CD4-positive, alpha-beta T cell treated with Interleukin-2 at 100 ng/mL for 4 hours (primary cell): ENCODE measurements at regions not wholly inside any gene's neighbourhood (a gene's known extent, or its start where the extent isn't known, plus 50 kb on each side); places are given as distances from the start of the nearest gene placed in this dataset.

ENCODE experiments used
- DNase-seq: peaks from one replicate; pipeline ENCODE4 v3.0.0-alpha.2; 2020; ENCODE audit warnings: low spot score

GRCh38 chr5:40037713-40038112 lies 612.9 kb upstream of the DAB2 start:
- no peak for DNase-seq

DNA sequence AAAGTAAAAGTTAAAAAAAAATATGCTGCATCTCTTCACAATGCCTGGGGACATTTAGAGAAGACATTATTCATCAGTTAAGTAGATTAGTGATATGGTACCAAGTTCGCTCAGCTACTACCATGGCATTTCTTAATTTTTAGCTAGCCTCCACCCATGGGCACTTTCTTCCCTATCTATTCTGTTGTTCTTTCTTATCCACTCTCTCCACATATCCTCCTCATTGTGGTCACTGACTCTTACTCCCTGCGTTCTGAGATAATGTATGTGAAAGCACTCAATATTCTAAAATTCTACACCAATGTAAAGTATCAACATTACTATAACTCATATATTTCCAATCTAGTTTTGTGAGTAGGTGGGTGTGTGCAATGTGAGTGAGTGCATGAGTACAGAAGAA lies 609.7 kb upstream of the DAB2 start:
- DNase-seq: no peak

- DNase-seq: peak; percentile 25
Observed at GRCh38 chr5:40033411-40033810, 608.6 kb upstream of the DAB2 start.

- no peak for DNase-seq
Observed at GRCh38 chr5:40033009-40033408, 608.2 kb upstream of the DAB2 start.

GRCh38 chr5:40030661-40031060 lies 605.9 kb upstream of the DAB2 start:
- DNase-seq: no peak

DNA sequence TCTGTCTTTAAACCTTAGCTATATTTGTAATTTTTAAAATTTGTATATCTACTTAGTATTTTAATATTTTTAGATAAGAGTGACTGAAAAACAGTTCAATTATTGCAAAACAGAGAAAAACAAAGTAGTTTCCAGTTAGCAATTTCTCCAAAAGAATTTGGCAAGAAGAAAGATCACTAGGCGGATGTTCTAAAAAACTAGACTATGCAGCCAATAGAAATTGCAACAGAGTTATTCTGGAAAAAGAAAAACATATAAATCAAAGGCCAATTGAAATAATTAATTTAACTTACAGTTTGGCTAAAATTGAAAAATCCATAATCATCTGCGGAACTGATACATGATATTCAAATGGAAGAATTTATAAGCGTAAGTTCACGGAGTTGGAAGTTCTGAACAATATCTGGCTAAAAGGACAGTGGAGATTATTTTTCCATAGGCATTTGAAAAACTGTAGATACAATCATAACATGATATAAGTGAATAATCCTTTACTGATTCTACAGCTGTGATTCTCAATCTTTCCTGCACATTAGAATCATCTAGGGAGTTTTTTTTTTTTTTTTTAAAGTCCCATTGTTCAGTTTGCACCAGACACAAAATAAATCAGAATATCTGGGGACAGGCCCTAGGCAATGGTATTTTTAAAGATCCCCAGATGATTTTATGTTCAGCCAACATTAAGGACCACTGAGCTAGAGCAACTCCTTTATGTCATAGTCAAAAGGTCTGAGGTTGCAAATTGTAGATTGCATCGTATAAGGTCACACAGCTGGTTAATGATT lies 605.1 kb upstream of the DAB2 start:
- no peak for DNase-seq

DNA sequence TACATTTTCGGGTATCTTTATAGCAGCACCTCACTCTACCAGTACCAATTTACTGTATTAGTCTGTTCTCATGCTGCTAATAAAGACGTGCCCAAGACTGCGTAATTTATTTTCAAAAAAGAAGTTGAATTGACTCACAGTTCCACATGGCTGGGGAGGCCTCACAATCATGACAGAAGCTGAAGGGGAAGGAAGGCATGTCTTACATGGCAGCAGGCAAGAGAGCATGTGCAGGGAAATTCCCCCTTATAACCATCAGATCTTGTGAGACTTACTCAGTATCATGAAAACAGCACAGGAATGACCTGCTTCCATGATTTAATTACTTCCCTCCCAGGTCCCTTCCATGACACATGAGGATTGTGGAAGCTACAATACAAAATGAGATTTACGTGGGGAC lies 602.6 kb upstream of the DAB2 start:
- DNase-seq: no peak

GRCh38 chr5:40025586-40025985 lies 600.8 kb upstream of the DAB2 start:
- DNase-seq: no peak

GRCh38 chr5:40022057-40022456 lies 597.3 kb upstream of the DAB2 start:
- DNase-seq: no peak

DNA sequence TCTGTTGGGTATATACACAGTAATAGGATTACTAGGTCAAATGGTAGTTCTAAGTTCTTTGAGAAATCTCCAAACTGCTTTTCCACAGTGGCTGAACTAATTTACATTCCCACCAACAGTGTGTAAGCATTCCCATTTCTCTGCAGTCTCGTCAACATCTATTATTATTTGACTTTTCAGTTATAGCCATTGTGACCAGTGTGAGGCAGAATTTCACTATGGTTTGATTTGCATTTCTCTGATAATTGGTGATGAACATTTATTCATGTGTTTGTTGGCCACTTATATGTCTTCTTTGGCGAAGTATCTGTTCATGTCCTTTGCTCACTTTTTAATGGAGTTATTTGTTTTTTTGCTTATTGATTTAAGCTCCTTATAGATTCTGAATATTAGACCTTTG lies 596.2 kb upstream of the DAB2 start:
- peak; percentile 23 for DNase-seq

DNA sequence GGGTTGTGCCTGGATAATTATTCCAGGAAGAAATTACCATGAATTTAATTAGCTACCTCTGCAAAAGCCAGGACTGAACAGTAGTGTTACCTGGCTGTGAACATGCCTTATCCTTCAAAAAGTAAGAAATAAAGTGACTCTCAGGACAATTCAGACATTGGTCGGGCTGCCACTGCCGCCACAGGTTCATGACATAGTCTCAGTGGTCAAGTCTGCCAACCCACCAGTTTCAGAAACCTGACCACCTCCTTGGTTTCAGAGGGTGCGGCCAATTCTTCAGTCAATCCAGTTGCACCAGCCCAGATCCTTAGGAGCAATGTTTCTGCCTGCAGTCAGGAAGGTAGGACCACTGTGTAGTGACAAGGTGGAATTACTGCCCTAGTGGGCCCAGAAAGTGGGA lies 593.1 kb upstream of the DAB2 start:
- DNase-seq: no peak

DNA sequence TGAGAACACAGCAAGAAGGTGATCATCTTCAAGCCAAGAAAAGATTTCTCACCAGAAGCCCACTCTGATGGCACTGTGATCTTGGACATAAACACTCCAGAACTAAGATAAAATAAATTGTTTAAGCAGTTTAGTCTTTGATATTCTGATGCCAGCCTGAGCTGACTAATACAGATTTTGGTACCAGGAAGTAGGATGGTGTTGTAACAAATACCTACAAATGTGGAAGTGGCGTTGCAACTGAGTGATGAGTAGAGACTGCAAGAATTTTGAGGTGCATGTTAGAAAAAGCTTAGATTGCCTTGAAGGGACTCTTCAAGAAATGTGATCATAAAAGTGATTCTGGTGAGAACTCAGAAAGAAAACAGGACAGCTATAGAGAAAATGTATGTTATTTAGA lies 592.4 kb upstream of the DAB2 start:
- no peak for DNase-seq

DNA sequence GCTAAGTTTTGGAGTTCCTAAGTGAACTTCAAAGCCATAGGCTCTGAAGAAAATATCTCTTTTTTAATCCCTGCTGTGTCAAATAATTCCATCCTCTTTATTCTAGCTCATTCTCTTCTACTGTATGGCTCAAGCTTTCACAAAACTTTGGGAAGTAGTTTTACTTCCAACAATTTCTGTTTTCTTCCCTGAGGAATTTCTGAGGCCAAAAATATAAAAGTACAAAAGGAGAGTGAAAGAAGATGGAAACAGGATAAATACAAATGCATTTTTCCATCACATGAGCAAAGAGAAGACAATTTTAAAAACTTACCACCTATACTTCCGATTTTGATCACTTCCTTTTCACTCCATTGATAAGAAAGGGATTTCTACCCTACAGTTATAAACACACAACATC lies 585.7 kb upstream of the DAB2 start:
- DNase-seq: no peak

GRCh38 chr5:40006260-40006659 lies 581.5 kb upstream of the DAB2 start:
- DNase-seq: no peak

DNA sequence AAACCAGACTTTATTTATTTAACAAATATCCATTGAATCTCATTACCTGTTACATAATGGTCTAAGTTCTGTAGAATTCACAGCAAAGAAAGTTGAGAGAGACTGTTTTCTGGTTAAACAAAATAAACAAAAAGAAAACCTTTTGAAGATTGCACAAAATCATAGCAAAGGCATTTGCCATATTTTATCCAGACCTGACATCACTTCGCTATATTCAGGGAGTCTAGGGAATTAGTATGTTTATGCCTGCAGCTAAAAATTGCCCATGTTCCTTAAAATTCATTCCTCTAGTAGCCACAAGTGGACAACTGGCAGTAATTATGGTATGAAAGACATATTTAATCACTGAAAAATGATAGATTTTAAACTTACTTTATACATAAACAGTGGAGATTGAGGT lies 577.0 kb upstream of the DAB2 start:
- DNase-seq: no peak

GRCh38 chr5:39998518-39998917 lies 573.7 kb upstream of the DAB2 start:
- DNase-seq: no peak

- no peak for DNase-seq
Observed at GRCh38 chr5:39995990-39996389, 571.2 kb upstream of the DAB2 start.

DNA sequence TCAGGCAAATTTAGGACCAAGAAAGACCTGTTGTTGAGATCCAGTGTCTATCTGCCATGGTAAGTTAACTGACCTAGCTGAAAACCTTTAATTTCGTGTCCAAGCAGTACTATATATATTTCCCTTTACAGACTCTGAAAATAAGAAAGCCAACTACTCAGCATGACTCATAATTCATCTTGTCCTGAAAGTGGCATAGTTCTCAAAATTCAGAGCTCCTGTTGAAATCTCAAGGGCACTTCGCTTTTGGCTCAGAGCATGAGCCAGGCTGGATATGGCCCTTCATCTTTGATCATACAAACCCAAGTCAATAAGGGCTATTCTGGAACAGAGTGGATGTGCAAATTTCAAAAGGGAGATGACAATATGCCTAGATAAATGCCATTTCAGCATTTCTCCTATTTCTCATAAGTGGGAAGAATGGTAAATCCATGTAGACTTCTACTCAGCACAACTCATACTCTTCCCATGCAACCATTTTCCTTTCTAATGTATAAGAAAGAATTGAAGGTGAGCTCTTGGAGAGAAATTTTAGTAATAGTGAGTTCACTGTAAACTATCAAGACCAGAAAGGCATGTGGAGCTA lies 567.9 kb upstream of the DAB2 start:
- no peak for DNase-seq

DNA sequence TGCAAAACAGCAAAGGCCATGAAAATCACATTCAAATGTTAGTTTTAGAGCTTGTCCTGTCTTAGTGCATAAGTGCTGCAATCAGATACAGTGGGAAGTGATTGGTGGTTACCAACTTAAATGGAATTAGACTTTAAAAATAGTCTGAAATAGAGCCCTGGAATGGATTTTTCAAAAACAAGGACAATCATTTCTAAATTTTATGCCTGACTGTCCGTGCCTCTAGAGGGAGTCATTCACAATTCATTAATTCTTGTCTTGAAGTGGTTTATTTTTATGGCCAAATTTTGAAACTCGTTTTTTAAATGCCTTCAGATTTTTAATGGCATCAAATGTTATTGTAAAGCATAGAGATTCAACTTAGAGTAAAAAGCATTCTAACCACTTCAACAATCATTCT lies 561.8 kb upstream of the DAB2 start:
- DNase-seq: no peak

DNA sequence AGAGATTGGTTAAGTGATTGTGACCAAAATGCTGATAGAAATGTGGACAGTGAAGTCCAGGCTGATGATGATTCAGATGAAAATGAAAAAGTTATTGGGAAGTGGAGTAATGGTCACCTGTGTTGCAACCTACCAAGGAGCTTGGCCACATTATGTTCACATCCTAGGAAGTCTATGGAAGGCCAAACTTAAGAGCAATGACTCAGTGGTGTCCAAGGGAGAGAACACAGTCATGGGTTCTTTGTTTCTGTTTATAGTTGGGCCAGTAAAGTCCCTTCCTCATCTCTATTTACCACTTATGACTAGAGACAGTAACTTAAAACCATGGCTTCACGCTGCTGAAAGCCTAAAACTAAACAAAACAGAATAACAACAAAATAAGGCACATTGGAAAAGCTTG lies 555.3 kb upstream of the DAB2 start:
- no peak for DNase-seq

DNA sequence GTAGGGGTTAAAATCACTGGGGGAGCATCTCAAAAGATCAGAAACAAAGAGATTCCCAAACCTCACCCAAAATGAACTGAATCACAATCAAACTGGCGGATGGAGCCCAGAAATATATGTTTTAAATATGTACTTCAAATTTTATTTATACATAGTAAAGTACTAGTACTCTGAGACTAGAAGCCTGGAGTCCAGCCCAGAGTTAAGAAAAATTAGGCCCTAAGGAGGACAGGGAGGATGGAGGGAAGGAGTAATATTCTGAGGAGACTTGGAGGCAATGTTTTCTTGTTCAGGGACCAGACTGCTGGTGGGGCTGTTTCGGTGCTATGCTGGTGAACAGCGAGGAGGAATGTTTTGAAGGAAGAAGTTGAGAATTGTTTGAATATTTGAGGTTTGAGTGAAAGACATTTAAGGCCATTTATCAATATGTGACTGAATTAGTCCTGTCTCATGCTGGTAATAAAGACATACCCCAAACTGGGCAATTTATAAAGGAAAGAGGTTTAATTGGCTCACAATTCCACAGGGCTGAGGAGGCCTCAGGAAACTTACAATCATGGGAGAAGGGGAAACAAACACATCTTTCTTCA lies 552.4 kb upstream of the DAB2 start:
- DNase-seq: no peak

DNA sequence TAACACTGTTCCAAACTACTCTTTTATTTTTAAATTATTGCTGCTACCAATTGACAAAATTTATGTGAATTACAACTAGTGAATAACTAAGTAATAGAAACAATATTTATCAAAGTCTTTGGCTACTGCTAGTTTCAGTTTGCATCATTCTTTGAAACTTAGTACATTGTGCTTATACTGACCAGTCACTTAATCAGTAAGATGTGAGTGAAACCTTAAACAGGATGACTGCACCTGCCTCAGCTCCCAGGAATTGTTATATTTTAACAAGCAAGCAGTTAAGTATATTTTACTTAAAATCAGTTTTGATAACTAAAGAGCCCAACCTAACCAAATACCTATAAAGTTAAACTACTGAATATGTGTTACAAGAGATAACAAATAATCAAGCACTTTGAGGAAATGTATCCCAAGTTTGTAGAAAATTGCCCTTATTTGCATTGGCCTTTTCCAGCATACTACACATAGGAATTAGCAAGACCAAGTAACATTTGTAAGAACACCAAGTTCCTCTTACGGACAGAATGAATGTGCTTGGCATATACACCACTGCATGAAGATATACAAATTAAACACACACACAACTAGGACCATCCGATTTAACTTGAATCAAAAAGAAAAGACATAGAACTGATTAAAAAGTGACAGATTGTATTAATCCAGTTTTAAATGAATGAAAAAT lies 545.5 kb upstream of the DAB2 start:
- DNase-seq: no peak

- no peak for DNase-seq
Observed at GRCh38 chr5:39968381-39968780, 543.6 kb upstream of the DAB2 start.
